HG02588 (cell line): ENCODE measurements at regions not wholly inside any gene's neighbourhood (a gene's known extent, or its start where the extent isn't known, plus 50 kb on each side); places are given as distances from the start of the nearest gene placed in this dataset.

ENCODE experiments used
- ATAC-seq: cut with Tn5 transposase; IDR thresholded peaks from one replicate; pipeline ENCODE4 v1.9.1; 2021; ENCODE audit warnings: mild to moderate bottlenecking, moderate library complexity; ENCODE audit not compliant: unreplicated experiment

- no peak for ATAC-seq
Observed at GRCh38 chr3:22106213-22106896, 355.3 kb upstream of the ZNF385D start.

- ATAC-seq = no peak
Observed at GRCh38 chr3:22111226-22111625, 360.2 kb upstream of the ZNF385D start.

DNA sequence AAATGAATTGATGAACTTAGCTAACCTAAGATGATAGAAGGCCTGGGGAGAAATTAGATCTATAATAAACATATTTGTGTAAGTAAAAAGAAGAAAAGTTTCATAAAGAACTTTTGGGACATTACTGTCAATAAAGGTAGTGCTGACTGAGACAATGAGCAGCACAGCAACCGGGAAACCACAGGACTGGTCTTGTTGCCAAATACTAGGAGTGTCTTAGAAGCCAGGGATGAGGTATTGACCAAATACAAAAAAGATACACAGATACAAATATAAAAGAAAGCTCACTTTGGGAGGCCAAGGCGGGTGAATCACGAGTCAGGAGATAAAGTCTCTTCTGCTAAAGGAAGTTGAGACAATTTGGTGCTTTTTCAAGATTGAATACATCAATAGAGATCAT is 362.4 kb upstream of the ZNF385D start:
- ATAC-seq = no peak

DNA sequence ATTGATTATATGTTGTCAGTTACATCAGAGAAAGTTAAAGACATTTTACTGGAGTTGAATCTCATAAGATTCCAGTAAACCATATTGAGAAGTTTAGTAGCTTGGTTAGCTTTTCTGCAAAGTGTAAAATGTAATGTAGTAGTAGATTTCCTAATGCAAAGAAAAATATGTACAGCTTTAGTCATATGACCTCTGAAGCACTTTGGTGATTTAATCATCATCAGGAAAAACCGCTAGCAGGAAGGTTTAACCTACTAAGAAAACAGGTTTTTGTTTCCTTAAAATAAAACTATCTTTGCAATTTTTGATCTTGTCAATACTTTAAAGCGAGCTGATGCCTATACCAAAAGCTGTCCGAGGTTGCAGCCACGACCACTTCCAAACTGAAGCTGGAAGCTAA is 364.6 kb upstream of the ZNF385D start:
- no peak for ATAC-seq

GRCh38 chr3:22117091-22117490 is 366.1 kb upstream of the ZNF385D start:
- no peak for ATAC-seq

DNA sequence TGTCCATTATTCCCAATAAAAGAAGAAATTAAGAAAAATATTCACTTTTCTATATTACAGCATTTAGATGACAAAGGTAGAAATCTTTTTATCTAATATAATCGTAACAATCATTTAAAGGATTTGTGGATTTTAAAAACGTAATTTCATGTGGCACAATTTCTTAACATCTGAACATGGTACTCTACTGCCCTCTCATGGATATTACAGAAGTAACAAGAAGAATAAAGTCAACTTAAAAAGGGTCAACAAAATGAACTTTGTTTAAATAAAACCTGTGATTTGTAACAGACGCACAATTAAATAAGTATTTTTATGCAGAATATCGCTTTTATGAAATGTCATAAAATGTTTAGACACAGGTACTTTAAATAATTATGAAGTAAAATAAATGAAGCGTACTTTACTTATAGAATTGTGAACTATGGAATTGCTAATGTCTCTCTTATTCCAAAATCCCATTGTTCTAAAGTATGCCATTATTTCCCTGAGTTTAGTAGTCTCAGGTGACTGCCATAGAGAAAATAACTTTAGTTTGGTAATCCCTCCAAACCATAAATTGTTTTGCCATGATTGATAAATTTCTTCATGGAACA is 366.8 kb upstream of the ZNF385D start:
- ATAC-seq = no peak

DNA sequence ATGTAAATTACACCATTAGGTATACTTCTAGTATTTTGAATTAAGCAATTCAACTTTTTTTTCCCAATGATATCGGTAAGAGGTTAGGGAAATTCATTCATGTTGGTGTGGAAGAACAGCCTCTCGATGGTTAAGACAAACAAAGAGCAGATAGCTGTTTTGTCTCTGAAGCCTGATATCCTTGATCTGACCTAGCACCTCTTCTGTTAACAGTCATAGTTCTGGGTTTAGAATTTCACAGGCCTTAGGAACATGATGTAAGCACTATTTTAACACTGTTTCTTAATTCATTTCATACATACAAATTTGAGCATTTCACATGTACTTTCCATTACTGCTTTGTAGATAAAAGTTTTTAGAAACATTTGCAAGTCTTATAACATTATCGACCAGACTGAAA is 367.5 kb upstream of the ZNF385D start:
- ATAC-seq = no peak

- peak; percentile 77 for ATAC-seq
Observed at GRCh38 chr3:22121068-22121701, 370.2 kb upstream of the ZNF385D start.

DNA sequence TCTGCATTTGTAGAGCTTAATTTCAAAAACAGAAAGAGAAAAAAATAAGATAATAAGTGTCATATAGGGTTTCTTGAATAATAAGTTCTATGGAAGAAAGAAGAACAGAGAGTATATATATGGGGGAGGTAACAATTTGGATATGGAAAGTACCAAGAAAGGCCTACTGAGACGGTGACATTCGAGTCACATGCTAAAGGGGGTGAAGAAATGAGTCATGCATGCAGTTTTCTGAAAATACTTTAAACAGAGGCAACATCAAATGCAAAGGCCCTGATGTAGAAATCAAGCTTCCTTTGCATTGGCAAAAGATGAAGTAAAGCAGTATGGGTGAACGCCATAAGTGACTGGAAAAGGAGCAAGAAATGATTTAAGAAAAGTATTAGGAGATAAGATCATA is 371.6 kb upstream of the ZNF385D start:
- peak; percentile 87 for ATAC-seq

DNA sequence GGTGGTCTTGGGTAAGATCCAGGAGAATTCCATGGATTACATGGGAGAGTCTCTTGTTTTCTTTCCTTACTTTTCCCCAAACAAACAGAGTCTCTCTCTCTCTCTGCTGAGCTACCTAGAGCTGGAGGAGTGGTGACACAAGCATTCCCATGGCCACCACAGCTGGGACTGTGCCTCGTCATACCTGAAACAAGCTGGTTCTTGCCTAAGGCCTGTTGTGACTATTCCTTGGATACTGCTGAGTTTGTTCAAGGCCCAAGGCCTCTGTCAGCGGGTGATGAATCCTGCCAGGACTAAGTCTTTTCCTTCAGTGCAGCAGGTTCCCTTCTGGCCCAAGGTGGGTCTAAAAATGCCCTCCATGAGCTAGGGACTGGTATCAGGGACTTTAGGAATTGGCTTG is 378.1 kb upstream of the ZNF385D start:
- no peak for ATAC-seq

DNA sequence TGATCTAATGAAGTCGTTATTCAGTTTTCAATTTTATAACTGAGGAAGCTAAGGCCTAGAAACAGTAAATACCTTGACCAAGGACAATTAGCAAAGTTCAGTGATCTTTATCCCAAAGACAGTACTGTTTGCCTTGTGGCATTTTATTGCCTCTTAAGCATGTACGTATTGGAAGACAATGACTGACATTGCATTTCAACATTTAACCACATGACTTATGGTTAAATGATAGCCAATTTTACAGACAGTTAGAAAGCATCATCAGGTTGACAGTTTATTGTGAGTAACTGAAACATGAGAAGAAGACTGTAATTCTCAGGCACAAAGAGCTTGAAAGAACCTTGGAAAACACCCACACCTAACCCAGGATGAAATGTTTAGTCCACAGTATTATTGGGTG is 390.8 kb upstream of the ZNF385D start:
- ATAC-seq = no peak

- no peak for ATAC-seq
Observed at GRCh38 chr3:22147161-22147560, 396.2 kb upstream of the ZNF385D start.

DNA sequence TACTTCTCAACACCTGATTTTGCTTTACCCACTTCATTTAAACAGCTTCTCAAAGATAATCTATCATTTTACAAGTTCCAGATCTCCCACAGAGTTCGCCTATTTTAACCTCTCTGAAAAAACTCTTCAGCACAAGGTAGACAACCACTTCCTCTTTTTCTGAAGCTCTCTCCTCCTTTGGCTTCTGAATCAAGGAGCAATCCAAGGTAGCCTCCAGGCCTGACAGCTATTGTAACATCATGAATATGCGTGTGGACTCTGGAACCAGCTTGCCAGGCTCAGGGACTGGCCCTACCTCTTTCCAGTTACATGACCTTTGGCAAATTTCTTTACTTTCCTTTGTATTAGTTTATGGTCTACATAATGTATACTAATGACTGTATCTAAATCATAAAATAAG is 405.9 kb upstream of the ZNF385D start:
- ATAC-seq = no peak

- ATAC-seq = no peak
Observed at GRCh38 chr3:22157848-22158247, 406.8 kb upstream of the ZNF385D start.

GRCh38 chr3:22159004-22159695 is 408.1 kb upstream of the ZNF385D start:
- no peak for ATAC-seq

- no peak for ATAC-seq
Observed at GRCh38 chr3:22161315-22161714, 410.3 kb upstream of the ZNF385D start.

GRCh38 chr3:22170370-22170769 is 419.4 kb upstream of the ZNF385D start:
- ATAC-seq = no peak

DNA sequence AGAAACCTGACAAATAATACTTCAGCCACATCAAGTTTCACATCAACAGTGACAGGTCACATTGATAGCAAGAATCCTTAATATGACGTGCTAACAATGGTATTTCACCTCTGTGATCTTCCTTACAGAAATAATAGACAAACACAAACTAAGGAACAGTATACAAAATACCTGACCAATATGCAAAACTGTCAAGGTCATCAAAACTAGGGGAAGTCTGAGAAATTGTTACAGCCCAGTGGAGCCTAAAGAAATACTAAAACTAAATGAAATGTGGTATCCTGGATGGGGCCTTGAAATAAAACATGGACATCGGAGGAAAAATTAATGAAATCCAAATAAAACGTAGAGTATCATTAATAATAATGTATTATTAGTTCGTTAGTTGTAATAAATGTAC is 422.0 kb upstream of the ZNF385D start:
- no peak for ATAC-seq

- ATAC-seq = no peak
Observed at GRCh38 chr3:22175947-22176346, 424.9 kb upstream of the ZNF385D start.

- ATAC-seq = no peak
Observed at GRCh38 chr3:22176911-22177310, 425.9 kb upstream of the ZNF385D start.

- ATAC-seq = no peak
Observed at GRCh38 chr3:22189616-22190015, 438.6 kb upstream of the ZNF385D start.

DNA sequence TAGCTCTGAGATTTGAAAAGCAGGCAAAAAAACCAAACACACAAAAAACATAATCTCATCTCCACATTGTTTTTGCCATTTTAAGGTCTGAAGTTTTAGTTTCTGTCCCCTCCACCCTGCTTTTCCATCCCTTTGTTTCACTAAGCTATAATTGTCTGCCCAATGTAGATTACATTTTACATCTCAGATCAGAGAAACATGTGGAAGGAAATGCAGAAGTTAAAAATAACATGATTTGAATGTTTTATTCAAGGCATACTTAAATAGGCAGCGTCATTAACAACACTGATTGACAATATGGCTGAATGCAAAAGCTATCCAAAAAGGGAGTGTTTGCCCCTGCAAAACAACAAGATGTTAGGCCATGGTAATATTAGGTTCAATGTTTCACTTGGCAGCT is 448.1 kb upstream of the ZNF385D start:
- ATAC-seq = no peak
